KMS-11 (cell line): ENCODE measurements at regions not wholly inside any gene's neighbourhood (a gene's known extent, or its start where the extent isn't known, plus 50 kb on each side); places are given as distances from the start of the nearest gene placed in this dataset.

Experiments used
- H2AFZ ChIP-seq: fragments of 200-600 bp; sonication (generic); 2 replicates; pipeline ENCODE4 v1.6.1; 2016; ENCODE audit warnings: antibody characterized with exemption, mixed run types, low read depth
- H3K27ac ChIP-seq: fragments of 200-600 bp; sonication (generic); 2 replicates; pipeline ENCODE4 v1.6.1; 2016; ENCODE audit warnings: mild to moderate bottlenecking, mixed run types
- H3K27me3 ChIP-seq: fragments of 200-600 bp; sonication (generic); 2 replicates; pipeline ENCODE4 v1.6.1; 2017; ENCODE audit warnings: mild to moderate bottlenecking, low read depth, mixed run types, moderate library complexity; ENCODE audit not compliant: insufficient read depth
- H3K36me3 ChIP-seq: fragments of 200-600 bp; sonication (generic); 2 replicates; pipeline ENCODE4 v1.6.1; 2017; ENCODE audit warnings: mild to moderate bottlenecking, mixed run types; ENCODE audit not compliant: insufficient read depth
- H3K4me1 ChIP-seq: fragments of 200-600 bp; sonication (generic); 2 replicates; pipeline ENCODE4 v1.6.1; 2016; ENCODE audit warnings: mild to moderate bottlenecking, low read depth, mixed run types; ENCODE audit not compliant: poor library complexity, severe bottlenecking
- H3K4me2 ChIP-seq: fragments of 200-600 bp; sonication (generic); 2 replicates; pipeline ENCODE4 v1.7.0; 2016; ENCODE audit warnings: mild to moderate bottlenecking, mixed run types
- H3K4me3 ChIP-seq: fragments of 200-600 bp; sonication (generic); IDR thresholded peaks from 2 replicates; pipeline ENCODE4 v1.6.1; 2017; ENCODE audit warnings: low read depth, low read length, mixed read lengths; ENCODE audit not compliant: insufficient read depth
- H3K79me2 ChIP-seq: fragments of 200-600 bp; sonication (generic); 2 replicates; pipeline ENCODE4 v1.6.1; 2016; ENCODE audit warnings: low read depth, mixed run types; ENCODE audit not compliant: insufficient read depth
- H3K9ac ChIP-seq: fragments of 200-600 bp; sonication (generic); 2 replicates; pipeline ENCODE4 v1.6.1; 2016; ENCODE audit warnings: mild to moderate bottlenecking, mixed run types
- H4K20me1 ChIP-seq: fragments of 200-600 bp; sonication (generic); 2 replicates; pipeline ENCODE4 v1.6.1; 2016; ENCODE audit warnings: mild to moderate bottlenecking, mixed run types; ENCODE audit not compliant: insufficient read depth
- CTCF ChIP-seq: fragments of 200-600 bp; sonication (generic); conservative IDR thresholded peaks from 2 replicates; pipeline ENCODE4 v1.6.1; 2017; ENCODE audit warnings: low read depth, mild to moderate bottlenecking, antibody characterized with exemption, low read length, moderate library complexity, mixed read lengths

GRCh38 chr11:119905162-119905561 is 176.2 kb upstream of the NECTIN1 start:
- H3K36me3 ChIP-seq = no peaks in the 10 kb centered on the region
- no peak overlapping the region for H3K9ac ChIP-seq
- H3K79me2 ChIP-seq = no peaks in the 10 kb centered on the region
- H3K27me3 ChIP-seq = no peaks in the 10 kb centered on the region
- H3K4me2 ChIP-seq = no peak overlapping the region
- H3K4me1 ChIP-seq = no peaks in the 10 kb centered on the region
- no peak overlapping the region for H3K4me3 ChIP-seq
- no peak overlapping the region for H2AFZ ChIP-seq
- H3K27ac ChIP-seq = no peak overlapping the region
- no peaks in the 10 kb centered on the region for H4K20me1 ChIP-seq
- TF ChIP-seq CTCF = no peak

- no peaks in the 10 kb centered on the region for H3K27me3 ChIP-seq
- H3K9ac ChIP-seq = no peak overlapping the region
- H2AFZ ChIP-seq = no peak overlapping the region
- no peak overlapping the region for H3K4me3 ChIP-seq
- TF ChIP-seq CTCF = no peak
- no peaks in the 10 kb centered on the region for H3K36me3 ChIP-seq
- no peaks in the 10 kb centered on the region for H3K79me2 ChIP-seq
- no peaks in the 10 kb centered on the region for H3K4me1 ChIP-seq
- H4K20me1 ChIP-seq = no peaks in the 10 kb centered on the region
- H3K4me2 ChIP-seq = no peak overlapping the region
- no peak overlapping the region for H3K27ac ChIP-seq
These were observed 175.6 kb upstream of the NECTIN1 start for GRCh38 chr11:119904531-119905035.

GRCh38 chr11:119903821-119904220 is 174.8 kb upstream of the NECTIN1 start:
- TF ChIP-seq CTCF = no peak
- Histone ChIP-seq H2AFZ (no peak overlapping the region), H3K27ac (no peak overlapping the region), H3K4me2 (no peak overlapping the region), H3K9ac (no peak overlapping the region), H3K36me3 (no peaks in the 10 kb centered on the region), H3K4me1 (no peaks in the 10 kb centered on the region), H3K79me2 (no peaks in the 10 kb centered on the region), H3K27me3 (no peaks in the 10 kb centered on the region), H3K4me3 (no peak overlapping the region), H4K20me1 (no peaks in the 10 kb centered on the region)

- Histone ChIP-seq H2AFZ (no peak overlapping the region), H3K27ac (no peak overlapping the region), H3K4me3 (no peak overlapping the region), H3K4me1 (no peaks in the 10 kb centered on the region), H3K79me2 (no peaks in the 10 kb centered on the region), H4K20me1 (no peaks in the 10 kb centered on the region), H3K27me3 (no peaks in the 10 kb centered on the region), H3K9ac (no peak overlapping the region), H3K36me3 (no peaks in the 10 kb centered on the region), H3K4me2 (no peak overlapping the region)
- no peak for TF ChIP-seq CTCF
These were observed 174.4 kb upstream of the NECTIN1 start for GRCh38 chr11:119903389-119903788.
